Gastrocnemius medialis (tissue), 4 donors: ENCODE measurements at regions not wholly inside any gene's neighbourhood (a gene's known extent, or its start where the extent isn't known, plus 50 kb on each side); places are given as distances from the start of the nearest gene placed in this dataset.

Source experiments
- ATAC-seq, 2 donors: fragments of 150-250 bp; one replicate each; pipeline ENCODE4 v1.9.1; 2016
- DNase-seq, 2 donors: peaks; one replicate each; pipeline ENCODE4 v3.0.0-alpha.2; 2019
- H3K27ac ChIP-seq, 4 donors: fragments of 200-600 bp; sonication (generic); 1 replicate in 1 of 4; 2 replicates in 3 of 4; pipeline ENCODE4 v1.5.1; 2016 to 2018; ENCODE audit warnings: mild to moderate bottlenecking in 2 of 4, moderate library complexity in 1 of 4
- H3K27me3 ChIP-seq, 3 donors: fragments of 200-600 bp; sonication (generic) in 2 of 3; 1 replicate in 1 of 3; 2 replicates in 2 of 3; pipeline versions ENCODE4 v1.5.1 to v1.6.0; 2016 to 2019; ENCODE audit warnings: mild to moderate bottlenecking in 1 of 3, moderate library complexity in 1 of 3
- H3K36me3 ChIP-seq, 2 donors: fragments of 200-600 bp; sonication (generic) in 1 of 2; one replicate each; pipeline ENCODE4 v1.5.1; 2017 to 2018
- H3K4me1 ChIP-seq, 2 donors: fragments of 200-600 bp; sonication (generic) in 1 of 2; one replicate each; pipeline ENCODE4 v1.5.1; 2016 to 2017; ENCODE audit warnings: mild to moderate bottlenecking in 2 of 2
- H3K4me3 ChIP-seq, 4 donors: fragments of 200-600 bp; sonication (generic) in 3 of 4; 1 replicate in 1 of 4; 2 replicates in 3 of 4; pipeline ENCODE4 v1.5.1; 2016 to 2019; ENCODE audit warnings: mild to moderate bottlenecking in 2 of 4
- H3K9me3 ChIP-seq, 3 donors: fragments of 200-600 bp; sonication (generic) in 2 of 3; 1 replicate in 1 of 3; 2 replicates in 2 of 3; pipeline ENCODE4 v1.5.1; 2016 to 2019
- POLR2A ChIP-seq, 2 donors: fragments of 450-650 bp; IDR thresholded peaks; one replicate each; pipeline ENCODE4 v1.6.1; 2017; ENCODE audit warnings: antibody characterized with exemption in 2 of 2, mild to moderate bottlenecking in 2 of 2, moderate library complexity in 2 of 2
- in situ Hi-C, 4 donors: fragments of 200-750 bp; cut with MboI; loops; one replicate each; pipeline versions ENCODE4 v1.15.0 to v1.8.0; 2017; ENCODE audit warnings: low sequenced_read_pairs in 4 of 4
- intact Hi-C: fragments of 100-400 bp; cut with DNase I; formaldehyde crosslinking; loops from one replicate; pipeline ENCODE4 v1.15.1; 2023; ENCODE audit warnings: low total_unique reads
- TF ChIP-seq, protein P1 (sequence below), 5 experiments: fragments of 450-650 bp in 3 of 5; fragments of 200-600 bp in 2 of 5; sonication (generic) in 2 of 5; IDR thresholded peaks in 4 of 5; conservative IDR thresholded peaks in 1 of 5; 1 replicate in 4 of 5; 2 replicates in 1 of 5; pipeline ENCODE4 v1.5.1; 2016 to 2019; ENCODE audit warnings: antibody characterized with exemption in 5 of 5, mild to moderate bottlenecking in 3 of 5, moderate library complexity in 3 of 5

- H3K36me3 ChIP-seq, result no peaks in the 10 kb centered on the region
- no peaks in the 10 kb centered on the region for H3K4me1 ChIP-seq
- intact Hi-C loops (no loop called here), in situ Hi-C loops (no loop called here)
- H3K27me3 ChIP-seq, result no peaks in the 10 kb centered on the region
- H3K4me3 ChIP-seq, result no peak overlapping the region
- H3K9me3 ChIP-seq, result no peaks in the 10 kb centered on the region
- no peak for TF ChIP-seq POLR2A (IDR thresholded peaks at IDR 0.05)
- TF ChIP-seq, protein P1, sequence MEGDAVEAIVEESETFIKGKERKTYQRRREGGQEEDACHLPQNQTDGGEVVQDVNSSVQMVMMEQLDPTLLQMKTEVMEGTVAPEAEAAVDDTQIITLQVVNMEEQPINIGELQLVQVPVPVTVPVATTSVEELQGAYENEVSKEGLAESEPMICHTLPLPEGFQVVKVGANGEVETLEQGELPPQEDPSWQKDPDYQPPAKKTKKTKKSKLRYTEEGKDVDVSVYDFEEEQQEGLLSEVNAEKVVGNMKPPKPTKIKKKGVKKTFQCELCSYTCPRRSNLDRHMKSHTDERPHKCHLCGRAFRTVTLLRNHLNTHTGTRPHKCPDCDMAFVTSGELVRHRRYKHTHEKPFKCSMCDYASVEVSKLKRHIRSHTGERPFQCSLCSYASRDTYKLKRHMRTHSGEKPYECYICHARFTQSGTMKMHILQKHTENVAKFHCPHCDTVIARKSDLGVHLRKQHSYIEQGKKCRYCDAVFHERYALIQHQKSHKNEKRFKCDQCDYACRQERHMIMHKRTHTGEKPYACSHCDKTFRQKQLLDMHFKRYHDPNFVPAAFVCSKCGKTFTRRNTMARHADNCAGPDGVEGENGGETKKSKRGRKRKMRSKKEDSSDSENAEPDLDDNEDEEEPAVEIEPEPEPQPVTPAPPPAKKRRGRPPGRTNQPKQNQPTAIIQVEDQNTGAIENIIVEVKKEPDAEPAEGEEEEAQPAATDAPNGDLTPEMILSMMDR (IDR thresholded peaks at IDR 0.05 in 4 of 5, conservative IDR thresholded peaks at IDR 0.05 in 1 of 5), result no peak
- DNase-seq (no peak), ATAC-seq (no peak)
- no peak overlapping the region for H3K27ac ChIP-seq
These were observed 612.4 kb downstream of the NYAP2 start for GRCh38 chr2:226011716-226012450.

DNA sequence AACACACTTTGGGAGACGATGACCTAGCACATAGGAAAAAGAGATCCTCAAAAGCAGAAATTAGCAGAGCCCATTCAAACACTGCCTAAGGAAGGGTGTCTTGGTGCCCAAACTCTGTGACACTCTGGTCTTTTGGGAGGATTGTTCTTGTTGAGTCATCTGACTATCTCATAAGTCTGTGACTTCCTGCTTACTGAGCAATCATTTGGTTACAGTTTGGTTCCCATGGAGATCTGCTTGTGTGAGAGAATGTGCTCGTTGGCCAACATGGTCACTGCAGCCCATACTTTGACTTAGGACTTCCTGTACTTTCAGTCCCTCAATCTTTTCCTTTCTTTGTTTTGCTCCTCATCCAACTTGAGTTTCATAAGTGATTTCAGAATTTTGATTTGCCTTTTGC is 602.9 kb downstream of the NYAP2 start:
- Histone ChIP-seq H3K36me3 (no peaks in the 10 kb centered on the region), H3K4me3 (no peak overlapping the region), H3K4me1 (no peaks in the 10 kb centered on the region), H3K27ac (peak overlapping the region in 1 of 4 donors; percentile 23), H3K27me3 (no peaks in the 10 kb centered on the region), H3K9me3 (no peaks in the 10 kb centered on the region)
- ATAC-seq (peak; percentile 85 to 88), DNase-seq (peak; percentile 9 to 47)
- no peak for TF ChIP-seq POLR2A (IDR thresholded peaks at IDR 0.05)
- TF ChIP-seq, protein P1 (IDR thresholded peaks at IDR 0.05 in 4 of 5, conservative IDR thresholded peaks at IDR 0.05 in 1 of 5), result no peak
- in situ Hi-C loops, result no loop called here
- intact Hi-C loops, result no loop called here

GRCh38 chr2:226001716-226002115 is 602.2 kb downstream of the NYAP2 start:
- H3K27ac ChIP-seq, result no peak overlapping the region

DNA sequence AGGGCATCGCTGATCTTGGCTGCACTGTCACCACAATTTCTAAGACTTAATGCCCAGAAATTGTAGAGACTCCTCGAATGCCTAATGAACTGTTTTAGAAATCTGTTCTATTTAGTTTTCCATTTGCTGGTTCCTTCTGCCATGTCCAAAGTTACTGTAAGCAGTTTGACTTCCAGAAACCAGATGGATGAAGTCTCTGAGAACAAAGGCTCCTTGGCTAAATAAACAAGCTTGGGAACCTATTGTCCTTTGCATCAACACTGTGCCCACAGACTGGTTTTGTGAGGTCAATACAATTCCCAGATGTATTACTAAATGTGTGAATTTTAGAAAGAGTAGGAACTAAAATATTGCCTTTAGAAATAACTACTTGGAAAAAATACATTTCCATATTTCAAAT is 600.2 kb downstream of the NYAP2 start:
- H3K4me1 ChIP-seq, result no peaks in the 10 kb centered on the region
- H3K36me3 ChIP-seq, result no peaks in the 10 kb centered on the region
- H3K4me3 ChIP-seq, result no peak overlapping the region
- intact Hi-C loops (no loop called here), in situ Hi-C loops (no loop called here)
- no peak overlapping the region for H3K27ac ChIP-seq
- no peak for DNase-seq
- H3K9me3 ChIP-seq, result no peaks in the 10 kb centered on the region
- H3K27me3 ChIP-seq, result no peaks in the 10 kb centered on the region
- TF ChIP-seq, protein P1 (IDR thresholded peaks at IDR 0.05 in 4 of 5, conservative IDR thresholded peaks at IDR 0.05 in 1 of 5), result no peak
- TF ChIP-seq POLR2A (IDR thresholded peaks at IDR 0.05), result no peak
- no peak for ATAC-seq

More at GRCh38 chr2:226001716-226002115, 602.2 kb downstream of the NYAP2 start:
- H3K9me3 ChIP-seq, result no peaks in the 10 kb centered on the region
- no peaks in the 10 kb centered on the region for H3K27me3 ChIP-seq
- intact Hi-C loops, result no loop called here
- no peak for ATAC-seq
- TF ChIP-seq, protein P1 (IDR thresholded peaks at IDR 0.05 in 4 of 5, conservative IDR thresholded peaks at IDR 0.05 in 1 of 5), result no peak
- no peak for TF ChIP-seq POLR2A (IDR thresholded peaks at IDR 0.05)
- H3K36me3 ChIP-seq, result no peaks in the 10 kb centered on the region
- no peak overlapping the region for H3K4me3 ChIP-seq
- no peaks in the 10 kb centered on the region for H3K4me1 ChIP-seq
- in situ Hi-C loops, result no loop called here
- DNase-seq, result no peak

GRCh38 chr2:225998653-225999052 is 599.1 kb downstream of the NYAP2 start:
- no peaks in the 10 kb centered on the region for H3K4me1 ChIP-seq
- ATAC-seq (no peak), DNase-seq (no peak)
- in situ Hi-C loops (no loop called here), intact Hi-C loops (no loop called here)
- H3K4me3 ChIP-seq, result no peak overlapping the region
- H3K27ac ChIP-seq, result no peak overlapping the region
- no peaks in the 10 kb centered on the region for H3K36me3 ChIP-seq
- H3K27me3 ChIP-seq, result no peaks in the 10 kb centered on the region
- no peaks in the 10 kb centered on the region for H3K9me3 ChIP-seq
- TF ChIP-seq, protein P1 (IDR thresholded peaks at IDR 0.05 in 4 of 5, conservative IDR thresholded peaks at IDR 0.05 in 1 of 5), result no peak
- TF ChIP-seq POLR2A (IDR thresholded peaks at IDR 0.05), result no peak
